HL-60 (cell line): ENCODE measurements at regions not wholly inside any gene's neighbourhood (a gene's known extent, or its start where the extent isn't known, plus 50 kb on each side); places are given as distances from the start of the nearest gene placed in this dataset.

ENCODE experiments used
- CTCF ChIP-seq: IDR thresholded peaks from one replicate; pipeline ENCODE4 v1.5.1; 2011; ENCODE audit warnings: low read length, control low read depth, inconsistent platforms; ENCODE audit not compliant: insufficient read depth
- GABPA ChIP-seq: IDR thresholded peaks from 2 replicates; pipeline ENCODE4 v1.6.1; 2012; ENCODE audit warnings: low read depth
- POLR2AphosphoS5 ChIP-seq: IDR thresholded peaks from 2 replicates; pipeline ENCODE4 v1.6.1; 2012; ENCODE audit warnings: low read depth
- REST ChIP-seq: IDR thresholded peaks from 2 replicates; pipeline ENCODE4 v1.6.1; 2012; ENCODE audit warnings: low read depth; ENCODE audit not compliant: insufficient replicate concordance
- SPI1 ChIP-seq: IDR thresholded peaks from 2 replicates; pipeline ENCODE4 v1.6.1; 2012; ENCODE audit warnings: low read depth, mild to moderate bottlenecking, borderline replicate concordance

GRCh38 chr1:58035523-58035922, 511.0 kb downstream of the OMA1 start:
- TF ChIP-seq CTCF = no peak
- no peak for TF ChIP-seq POLR2AphosphoS5
- no peak for TF ChIP-seq GABPA
- no peak for TF ChIP-seq REST
- TF ChIP-seq SPI1 = no peak
